ENCODE measurements at regions not wholly inside any gene's neighbourhood (a gene's known extent, or its start where the extent isn't known, plus 50 kb on each side); places are given as distances from the start of the nearest gene placed in this dataset.

DNA sequence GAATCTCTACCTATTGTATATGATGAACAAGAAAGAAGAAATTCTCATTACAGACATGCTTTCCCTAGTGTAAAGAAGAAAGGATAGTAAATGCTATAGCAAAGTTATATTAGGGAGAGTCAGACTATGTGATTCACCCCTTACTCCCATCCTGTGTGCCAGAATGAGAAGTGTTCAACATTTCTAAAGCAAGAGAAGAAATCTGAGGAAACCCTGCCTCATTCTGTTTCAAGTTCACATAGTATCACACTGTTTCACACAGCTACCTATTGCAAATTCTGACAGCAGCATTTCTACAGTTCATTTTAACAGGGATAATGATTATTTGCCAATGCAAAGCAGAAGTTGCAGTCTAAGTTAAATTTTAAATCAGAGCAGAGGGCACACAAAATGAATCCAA is 267.2 kb upstream of the TCF21 start:
- Histone ChIP-seq H3K27me3 (ENCODE audit: insufficient read depth, low read depth) (no peaks in the 10 kb centered on the region), H3K4me2 (no peak overlapping the region), H3K9ac (no peak overlapping the region), H3K4me3 (IDR thresholded peaks at IDR 0.05; ENCODE audit: insufficient read depth, low read depth, low read length) (no peak overlapping the region), H3K36me3 (ENCODE audit: insufficient read depth) (no peaks in the 10 kb centered on the region), H2AFZ (ENCODE audit: low read depth) (no peak overlapping the region), H4K20me1 (ENCODE audit: insufficient read depth) (no peaks in the 10 kb centered on the region), H3K79me2 (ENCODE audit: insufficient read depth, low read depth) (no peaks in the 10 kb centered on the region), H3K4me1 (ENCODE audit: low read depth, poor library complexity, severe bottlenecking) (no peaks in the 10 kb centered on the region), H3K27ac (no peak overlapping the region)
- TF ChIP-seq, protein P1, sequence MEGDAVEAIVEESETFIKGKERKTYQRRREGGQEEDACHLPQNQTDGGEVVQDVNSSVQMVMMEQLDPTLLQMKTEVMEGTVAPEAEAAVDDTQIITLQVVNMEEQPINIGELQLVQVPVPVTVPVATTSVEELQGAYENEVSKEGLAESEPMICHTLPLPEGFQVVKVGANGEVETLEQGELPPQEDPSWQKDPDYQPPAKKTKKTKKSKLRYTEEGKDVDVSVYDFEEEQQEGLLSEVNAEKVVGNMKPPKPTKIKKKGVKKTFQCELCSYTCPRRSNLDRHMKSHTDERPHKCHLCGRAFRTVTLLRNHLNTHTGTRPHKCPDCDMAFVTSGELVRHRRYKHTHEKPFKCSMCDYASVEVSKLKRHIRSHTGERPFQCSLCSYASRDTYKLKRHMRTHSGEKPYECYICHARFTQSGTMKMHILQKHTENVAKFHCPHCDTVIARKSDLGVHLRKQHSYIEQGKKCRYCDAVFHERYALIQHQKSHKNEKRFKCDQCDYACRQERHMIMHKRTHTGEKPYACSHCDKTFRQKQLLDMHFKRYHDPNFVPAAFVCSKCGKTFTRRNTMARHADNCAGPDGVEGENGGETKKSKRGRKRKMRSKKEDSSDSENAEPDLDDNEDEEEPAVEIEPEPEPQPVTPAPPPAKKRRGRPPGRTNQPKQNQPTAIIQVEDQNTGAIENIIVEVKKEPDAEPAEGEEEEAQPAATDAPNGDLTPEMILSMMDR (conservative IDR thresholded peaks at IDR 0.05; ENCODE audit: low read depth, low read length) = no peak

DNA sequence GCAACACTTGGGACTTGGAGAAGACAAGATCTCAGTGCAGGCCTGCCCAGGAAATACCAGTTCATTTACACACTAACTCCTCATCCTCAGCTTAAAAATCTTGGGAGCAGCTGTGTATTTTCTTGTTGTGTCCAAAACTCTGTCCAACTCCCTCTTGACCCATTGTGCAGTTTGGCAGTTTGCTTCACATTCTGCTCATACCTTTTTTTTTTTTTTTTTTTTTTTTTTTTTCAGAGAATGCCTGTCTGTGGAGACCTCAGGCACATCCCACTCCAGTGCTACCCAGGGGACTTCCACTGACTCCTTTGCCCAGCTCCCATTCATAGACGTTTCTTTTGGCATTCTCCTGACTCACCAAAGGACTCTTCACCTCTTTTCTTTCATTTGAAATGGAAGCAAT is 265.8 kb upstream of the TCF21 start:
- no peaks in the 10 kb centered on the region for H3K79me2 ChIP-seq (ENCODE audit: insufficient read depth, low read depth)
- no peaks in the 10 kb centered on the region for H3K27me3 ChIP-seq (ENCODE audit: insufficient read depth, low read depth)
- H3K36me3 ChIP-seq (ENCODE audit: insufficient read depth) = no peaks in the 10 kb centered on the region
- H3K4me1 ChIP-seq (ENCODE audit: low read depth, poor library complexity, severe bottlenecking) = no peaks in the 10 kb centered on the region
- H4K20me1 ChIP-seq (ENCODE audit: insufficient read depth) = no peaks in the 10 kb centered on the region
- no peak overlapping the region for H3K4me2 ChIP-seq
- H2AFZ ChIP-seq (ENCODE audit: low read depth) = no peak overlapping the region
- H3K9ac ChIP-seq = no peak overlapping the region
- no peak overlapping the region for H3K4me3 ChIP-seq (IDR thresholded peaks at IDR 0.05; ENCODE audit: insufficient read depth, low read depth, low read length)
- no peak overlapping the region for H3K27ac ChIP-seq
- TF ChIP-seq, protein P1 (conservative IDR thresholded peaks at IDR 0.05; ENCODE audit: low read depth, low read length) = no peak

- Histone ChIP-seq H4K20me1 (ENCODE audit: insufficient read depth) (no peaks in the 10 kb centered on the region), H3K4me2 (no peak overlapping the region), H3K4me3 (IDR thresholded peaks at IDR 0.05; ENCODE audit: insufficient read depth, low read depth, low read length) (no peak overlapping the region), H3K79me2 (ENCODE audit: insufficient read depth, low read depth) (no peaks in the 10 kb centered on the region), H2AFZ (ENCODE audit: low read depth) (no peak overlapping the region), H3K27ac (no peak overlapping the region), H3K9ac (no peak overlapping the region), H3K27me3 (ENCODE audit: insufficient read depth, low read depth) (no peaks in the 10 kb centered on the region), H3K36me3 (ENCODE audit: insufficient read depth) (no peaks in the 10 kb centered on the region), H3K4me1 (ENCODE audit: low read depth, poor library complexity, severe bottlenecking) (no peaks in the 10 kb centered on the region)
- TF ChIP-seq, protein P1 (conservative IDR thresholded peaks at IDR 0.05; ENCODE audit: low read depth, low read length) = no peak
Observed at GRCh38 chr6:133623621-133624020, 265.3 kb upstream of the TCF21 start.

- Histone ChIP-seq H2AFZ (ENCODE audit: low read depth) (no peak overlapping the region), H3K4me2 (no peak overlapping the region), H3K36me3 (ENCODE audit: insufficient read depth) (no peaks in the 10 kb centered on the region), H3K27me3 (ENCODE audit: insufficient read depth, low read depth) (no peaks in the 10 kb centered on the region), H3K27ac (no peak overlapping the region), H3K4me1 (ENCODE audit: low read depth, poor library complexity, severe bottlenecking) (no peaks in the 10 kb centered on the region), H3K4me3 (IDR thresholded peaks at IDR 0.05; ENCODE audit: insufficient read depth, low read depth, low read length) (no peak overlapping the region), H3K9ac (no peak overlapping the region), H3K79me2 (ENCODE audit: insufficient read depth, low read depth) (no peaks in the 10 kb centered on the region), H4K20me1 (ENCODE audit: insufficient read depth) (no peaks in the 10 kb centered on the region)
- TF ChIP-seq, protein P1 (conservative IDR thresholded peaks at IDR 0.05; ENCODE audit: low read depth, low read length) = no peak
Observed at GRCh38 chr6:133626096-133626666, 262.7 kb upstream of the TCF21 start.
